MM.1S (cell line): ENCODE measurements at regions not wholly inside any gene's neighbourhood (a gene's known extent, or its start where the extent isn't known, plus 50 kb on each side); places are given as distances from the start of the nearest gene placed in this dataset.

Experiments used
- CTCF ChIP-seq: fragments of 300-600 bp; sonication (generic); IDR thresholded peaks from 2 replicates; pipeline ENCODE4 v1.5.1; 2016; ENCODE audit warnings: antibody characterized with exemption, low read length, mixed read lengths
- EZH2 ChIP-seq: fragments of 300-600 bp; sonication (generic); optimal IDR thresholded peaks from 2 replicates; pipeline ENCODE3; 2017; ENCODE audit warnings: low read depth, mild to moderate bottlenecking, antibody characterized with exemption, low read length, mixed read lengths
- EZH2phosphoT487 ChIP-seq: fragments of 300-600 bp; sonication (generic); IDR thresholded peaks from 2 replicates; pipeline ENCODE4 v1.6.1; 2018; ENCODE audit warnings: antibody characterized with exemption, low read length

- TF ChIP-seq EZH2 (no peak), CTCF (no peak), EZH2phosphoT487 (no peak)
Observed at GRCh38 chr9:7871977-7872730, 72.6 kb upstream of the DMAC1 start.
